T-helper 1 cell treated with Interleukin-12 subunit alpha and Interleukin-12 subunit beta and Interleukin-4 antibody, amounts not matched to agents 30 ng/mL and 1 ng/mL, for 36 hours (primary cell): ENCODE measurements at regions not wholly inside any gene's neighbourhood (a gene's known extent, or its start where the extent isn't known, plus 50 kb on each side); places are given as distances from the start of the nearest gene placed in this dataset.
"Not testable (repeated sequence)": the region's sequence is repeated elsewhere in the genome, so short reads cannot be mapped to it uniquely, and the experiment has no call there.

Source experiments
- intact Hi-C: fragments of 100-400 bp; cut with micrococcal nuclease; formaldehyde crosslinking; loops from one replicate; pipeline ENCODE4 v1.15.1; 2024

DNA sequence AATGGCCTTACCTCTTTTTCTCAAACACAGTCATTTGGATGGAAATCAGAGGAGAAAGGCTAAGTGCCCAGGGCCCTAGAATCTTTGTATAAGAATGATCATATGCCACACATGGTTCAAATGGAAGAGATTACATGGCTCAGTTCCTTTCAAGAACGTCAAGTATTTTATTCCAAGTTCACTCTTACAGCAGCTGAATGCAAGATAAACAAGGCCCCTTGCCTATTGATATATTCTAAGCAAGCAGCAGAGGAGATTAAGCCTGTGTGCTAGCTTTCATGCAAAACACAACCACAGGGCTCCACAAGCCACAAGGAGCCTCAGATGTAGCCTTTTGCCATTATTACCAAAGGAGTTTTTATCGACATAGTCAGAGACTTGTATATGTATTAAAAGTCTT lies 55.3 kb upstream of the SLCO6A1 start:
- intact Hi-C loops, result no loop called here

DNA sequence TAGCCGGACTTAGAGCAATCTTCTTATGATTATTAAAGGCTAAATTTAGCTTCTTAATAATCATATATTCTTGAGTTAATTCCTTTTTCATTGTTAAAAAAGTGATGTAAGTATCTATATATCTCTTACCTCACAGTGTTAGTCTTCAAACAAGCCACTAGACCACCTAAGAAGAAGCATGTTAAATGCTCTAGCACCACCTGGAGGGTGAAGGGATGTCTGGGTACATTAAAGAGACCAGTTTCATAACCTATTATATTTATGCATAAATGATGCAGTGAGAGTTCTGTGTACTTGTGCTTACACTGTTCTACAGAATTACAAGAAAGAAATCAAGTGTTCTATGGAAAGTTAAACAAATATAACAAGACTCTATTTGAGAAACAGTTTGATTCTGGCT lies 55.9 kb upstream of the SLCO6A1 start:
- intact Hi-C loops, result no loop called here

DNA sequence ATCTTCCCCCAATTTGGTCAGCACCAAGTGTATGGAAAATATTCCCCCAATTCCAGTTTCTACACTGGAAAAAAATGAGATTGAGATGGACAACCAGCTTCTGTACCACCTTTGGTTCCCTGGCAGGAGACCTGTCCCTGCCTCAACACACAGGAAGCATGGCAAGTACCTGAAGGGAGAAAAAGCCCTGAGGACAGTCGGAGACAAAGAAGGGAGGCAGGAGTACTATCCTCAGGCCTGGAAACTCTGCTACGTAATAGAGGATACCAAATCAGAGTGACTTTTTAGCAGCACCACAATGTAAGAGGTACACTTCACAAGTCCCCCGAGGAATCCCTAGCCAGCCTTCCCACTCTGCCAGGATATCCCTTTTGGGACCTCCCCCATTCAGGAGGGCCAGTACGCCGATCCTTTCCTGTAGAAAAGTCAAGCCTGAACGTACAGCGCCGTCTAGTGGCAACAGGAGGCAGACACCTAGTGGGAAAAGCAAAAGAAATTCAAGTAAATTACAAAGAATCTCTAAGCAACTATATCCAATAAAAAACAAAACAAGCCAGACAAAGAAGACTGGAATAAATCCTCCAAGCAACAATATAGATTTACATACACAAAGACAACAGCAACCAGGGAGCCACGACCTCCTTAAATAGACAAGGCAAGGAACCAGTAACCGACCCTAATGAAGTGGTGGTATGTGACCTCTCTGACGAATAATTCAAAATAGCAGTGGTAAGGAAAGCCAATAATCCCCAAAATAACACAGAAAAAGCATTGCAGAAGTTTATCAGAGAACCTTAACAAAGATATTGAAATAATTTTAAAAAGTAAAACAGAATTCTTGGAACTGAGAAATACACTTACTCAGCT lies 63.3 kb upstream of the SLCO6A1 start:
- intact Hi-C loops, result no loop called here

DNA sequence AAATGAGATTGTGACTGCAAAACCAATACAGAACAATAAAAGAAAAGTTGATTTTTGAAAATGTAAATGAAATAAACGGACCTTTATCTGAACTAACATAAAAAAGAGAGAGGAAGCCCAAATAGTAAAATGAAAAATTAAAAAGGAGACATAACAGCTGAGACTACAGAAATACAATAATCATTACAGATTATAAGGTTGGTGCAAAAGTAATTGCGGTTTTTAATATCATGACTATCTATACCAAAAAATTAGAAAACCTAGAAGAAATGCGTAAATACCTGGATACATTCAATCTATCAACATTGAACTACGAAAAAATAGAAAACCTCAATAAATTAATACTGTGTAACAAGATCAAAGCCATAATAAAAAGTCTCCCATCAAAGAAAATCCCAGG lies 71.9 kb upstream of the SLCO6A1 start:
- intact Hi-C loops, result no loop called here

DNA sequence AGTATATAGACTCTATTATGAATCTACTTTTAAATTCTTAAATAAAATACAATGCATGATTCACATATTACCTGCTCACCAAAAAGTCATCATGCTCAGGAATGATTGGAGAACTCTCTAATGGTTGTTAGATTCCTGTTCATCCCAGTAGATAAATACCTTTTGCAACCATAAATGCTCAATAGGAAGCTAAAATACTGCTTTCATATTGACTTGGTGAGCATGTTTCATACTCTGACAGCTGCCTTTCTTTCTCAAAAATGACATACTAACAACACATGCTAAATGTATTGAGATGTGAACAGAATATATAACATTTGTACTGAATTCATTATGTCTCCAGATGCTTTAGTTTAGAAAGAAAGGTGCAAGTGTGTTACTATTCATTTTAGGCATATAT lies 79.6 kb upstream of the SLCO6A1 start:
- intact Hi-C loops, result no loop called here

GRCh38 chr5:102579379-102579778 lies 80.6 kb upstream of the SLCO6A1 start:
- intact Hi-C loops, result no loop called here

GRCh38 chr5:102581011-102581410 lies 82.2 kb upstream of the SLCO6A1 start:
- intact Hi-C loops, result no loop called here

DNA sequence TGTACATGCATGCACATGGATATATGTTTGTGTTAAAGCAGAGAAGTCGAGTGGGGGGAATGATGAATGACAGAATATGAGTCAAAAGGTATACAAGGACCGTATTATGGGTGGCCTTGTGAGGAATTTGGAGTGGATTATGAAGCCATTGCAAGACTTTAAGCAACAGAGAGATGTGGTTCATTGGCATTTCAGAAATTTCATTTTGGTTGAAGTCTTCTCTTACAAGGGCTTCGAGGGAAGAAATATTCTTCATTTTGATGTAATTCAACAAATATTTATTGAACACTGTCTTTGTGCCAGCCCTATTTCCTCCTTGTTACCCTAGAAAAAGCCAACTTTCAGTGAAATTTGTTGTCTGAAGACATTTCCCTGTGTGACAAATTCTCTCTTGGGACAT lies 83.9 kb upstream of the SLCO6A1 start:
- intact Hi-C loops, result loop anchor here (1.0 kb wide), 4 partner anchors 210 to 642 kb away; no protein-coding TSS in a partner anchor

DNA sequence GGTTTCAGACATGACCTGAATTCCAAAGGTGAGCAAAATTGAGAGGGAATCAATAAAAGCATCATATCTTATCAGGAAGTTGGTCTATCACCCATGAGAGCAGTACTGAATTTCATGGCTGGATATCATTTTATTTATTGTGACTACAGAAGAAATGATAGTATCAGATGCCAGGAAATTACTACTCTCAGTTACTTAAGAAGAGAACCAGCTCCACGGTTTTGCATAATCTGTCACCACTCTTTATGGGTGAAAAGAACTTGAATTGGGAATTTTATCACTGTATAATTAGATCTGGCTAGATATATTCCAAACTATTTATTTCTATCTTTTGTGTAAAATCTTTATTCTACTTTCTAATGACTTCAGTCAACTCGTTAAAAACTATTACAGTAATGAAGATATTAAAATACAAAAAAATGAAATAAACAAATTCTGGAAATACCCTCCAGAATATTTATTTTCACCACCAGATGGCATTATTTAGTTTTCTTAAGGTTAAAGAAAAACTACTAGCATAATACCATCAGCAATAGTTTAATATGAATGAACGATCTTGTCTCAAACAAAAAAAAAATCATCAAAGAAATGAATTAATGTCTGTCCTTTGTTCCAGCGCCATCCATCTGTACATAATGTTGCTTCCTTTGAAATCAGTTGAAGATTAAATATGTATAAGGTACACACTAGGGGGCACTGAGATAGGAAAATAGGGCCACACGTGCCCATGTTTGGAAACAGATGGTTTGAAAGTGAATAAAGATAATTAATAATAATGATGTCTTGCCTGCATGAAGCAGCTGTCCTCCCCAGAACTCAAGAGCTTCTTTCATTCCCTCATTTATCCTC lies 84.7 kb upstream of the SLCO6A1 start:
- intact Hi-C loops, result loop anchor here (1.0 kb wide), 4 partner anchors 209 to 641 kb away; no protein-coding TSS in a partner anchor

DNA sequence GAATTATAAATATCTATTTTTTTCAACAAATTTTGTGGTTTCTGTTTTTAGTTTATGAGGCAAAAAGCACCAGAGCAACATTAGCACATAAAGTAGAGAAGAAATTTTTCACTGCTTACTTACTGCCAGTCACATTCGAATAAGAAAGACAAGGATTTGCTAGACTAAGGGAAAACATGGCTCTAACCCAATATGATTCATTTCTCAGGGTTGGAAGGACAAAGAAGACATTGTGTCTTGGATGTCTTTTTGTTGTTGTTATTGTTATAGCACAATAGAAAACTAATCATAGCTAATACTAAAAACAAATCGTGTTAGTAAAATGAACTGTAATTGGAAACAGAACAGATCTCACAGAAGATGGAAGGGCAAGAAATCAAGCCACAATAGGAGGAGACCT lies 90.9 kb upstream of the SLCO6A1 start:
- intact Hi-C loops, result loop anchor here (5.0 kb wide), 1 partner anchor 193 kb away; no protein-coding TSS in a partner anchor

GRCh38 chr5:102590467-102590866 lies 91.7 kb upstream of the SLCO6A1 start:
- intact Hi-C loops, result no loop called here

- intact Hi-C loops, result no loop called here
These were observed 92.8 kb upstream of the SLCO6A1 start for GRCh38 chr5:102591650-102592049.

GRCh38 chr5:102592586-102592985 lies 93.8 kb upstream of the SLCO6A1 start:
- intact Hi-C loops, result not testable (repeated sequence)

DNA sequence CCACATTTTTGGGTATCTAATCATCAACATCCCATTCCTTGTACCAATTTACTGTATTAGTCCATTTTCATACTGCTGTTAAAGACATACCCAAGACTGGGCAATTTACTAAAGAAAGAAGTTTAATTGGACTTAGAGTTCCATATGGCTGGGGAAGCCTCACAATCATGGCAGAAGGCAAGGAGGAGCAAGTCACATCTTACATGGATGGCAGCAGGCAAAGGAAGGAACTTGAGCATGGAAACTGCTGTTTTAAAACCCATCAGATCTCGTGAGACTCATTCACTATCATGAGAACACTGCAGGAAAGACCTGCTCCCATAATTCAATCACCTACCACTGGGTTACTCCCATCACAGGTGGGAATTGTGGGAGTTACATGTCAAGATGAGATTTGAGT lies 95.4 kb upstream of the SLCO6A1 start:
- intact Hi-C loops, result no loop called here

DNA sequence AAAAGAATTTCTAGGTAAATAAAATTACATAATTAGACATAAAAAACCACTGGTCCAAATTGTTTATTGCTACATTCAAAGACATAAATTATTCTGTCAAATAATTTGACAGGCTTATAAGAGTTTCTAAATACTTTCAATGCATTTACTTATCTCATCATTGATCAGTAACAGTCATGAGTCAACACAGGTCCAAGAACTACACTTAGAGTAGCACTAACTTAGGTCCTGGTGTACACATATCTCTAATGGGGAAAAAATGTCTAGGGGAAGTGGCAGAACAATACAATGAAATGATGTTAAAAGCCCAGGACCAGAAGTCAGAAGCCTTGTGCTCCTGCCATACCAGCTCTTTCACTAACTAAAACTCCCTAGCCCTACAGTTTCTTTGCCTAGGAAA lies 96.5 kb upstream of the SLCO6A1 start:
- intact Hi-C loops, result no loop called here

GRCh38 chr5:102596113-102596512 lies 97.3 kb upstream of the SLCO6A1 start:
- intact Hi-C loops, result no loop called here

- intact Hi-C loops, result no loop called here
These were observed 98.2 kb upstream of the SLCO6A1 start for GRCh38 chr5:102596951-102597350.

GRCh38 chr5:102599289-102599688 lies 100.5 kb upstream of the SLCO6A1 start:
- intact Hi-C loops, result no loop called here

DNA sequence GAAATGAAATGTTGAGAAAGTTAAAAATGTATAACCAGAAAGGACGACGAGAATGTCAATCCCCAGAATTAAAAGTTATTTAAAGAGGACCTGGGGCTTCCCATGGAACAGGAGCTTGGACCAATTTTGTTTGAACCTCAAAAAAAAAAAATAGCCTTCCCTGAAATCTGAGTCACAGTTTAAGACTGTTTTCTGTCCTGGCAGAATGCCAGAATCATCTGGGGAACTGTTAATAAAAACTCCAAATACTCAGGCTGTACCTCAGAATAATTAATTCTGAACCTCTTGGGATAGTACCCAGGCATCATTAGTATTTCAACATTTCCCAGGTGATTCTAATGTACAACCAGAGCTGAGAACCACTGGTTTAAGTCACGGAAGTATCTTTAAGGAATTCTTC lies 102.2 kb upstream of the SLCO6A1 start:
- intact Hi-C loops, result no loop called here

GRCh38 chr5:102603670-102604069 lies 104.9 kb upstream of the SLCO6A1 start:
- intact Hi-C loops, result no loop called here

- intact Hi-C loops, result no loop called here
These were observed 109.6 kb upstream of the SLCO6A1 start for GRCh38 chr5:102608414-102608813.

DNA sequence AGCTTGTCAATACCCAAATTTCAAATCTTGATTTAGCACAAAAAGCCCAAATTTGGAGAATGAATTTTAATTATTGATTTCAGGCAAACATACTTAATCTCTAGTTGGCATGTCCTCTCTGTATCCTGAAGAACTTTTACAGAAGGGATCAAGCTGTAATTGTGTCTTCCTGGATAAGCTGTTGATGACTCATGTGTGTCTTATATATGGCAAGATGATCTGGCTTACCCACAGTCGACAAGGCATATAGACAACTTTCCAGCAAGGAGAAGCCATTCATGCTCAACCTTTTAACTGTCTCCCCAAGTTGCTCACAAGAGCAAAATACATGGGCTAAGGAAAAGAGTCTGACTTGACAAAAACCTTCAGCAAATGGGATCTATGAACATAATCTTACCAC lies 112.5 kb upstream of the SLCO6A1 start:
- intact Hi-C loops, result no loop called here
